Uterus (tissue), 3 donors: ENCODE measurements at regions not wholly inside any gene's neighbourhood (a gene's known extent, or its start where the extent isn't known, plus 50 kb on each side); places are given as distances from the start of the nearest gene placed in this dataset.

ENCODE experiments used
- DNase-seq, 2 donors: peaks; one replicate each; pipeline ENCODE4 v3.0.0-alpha.2; 2019 to 2020
- H3K27ac ChIP-seq, 2 donors: fragments of 200-600 bp; sonication (generic); 1 replicate in 1 of 2; 2 replicates in 1 of 2; pipeline ENCODE4 v1.5.1; 2016 to 2018
- H3K27me3 ChIP-seq, 2 donors: fragments of 200-600 bp; sonication (generic); one replicate each; pipeline ENCODE4 v1.5.1; 2018 to 2019; ENCODE audit warnings: control low read depth in 1 of 2
- H3K36me3 ChIP-seq, 2 donors: fragments of 200-600 bp; sonication (generic); one replicate each; pipeline ENCODE4 v1.5.1; 2019; ENCODE audit warnings: control low read depth in 1 of 2
- H3K4me1 ChIP-seq, 2 donors: fragments of 200-600 bp; sonication (generic); one replicate each; pipeline ENCODE4 v1.5.1; 2018 to 2019; ENCODE audit warnings: control low read depth in 1 of 2
- H3K4me3 ChIP-seq, 2 donors: fragments of 200-600 bp; sonication (generic); 1 replicate in 1 of 2; 2 replicates in 1 of 2; pipeline ENCODE4 v1.5.1; 2018 to 2019; ENCODE audit warnings: mild to moderate bottlenecking in 1 of 2
- H3K9me3 ChIP-seq, 2 donors: fragments of 200-600 bp; sonication (generic); one replicate each; pipeline ENCODE4 v1.5.1; 2019; ENCODE audit warnings: control low read depth in 1 of 2
- CTCF ChIP-seq, 4 experiments: fragments of 200-600 bp in 2 of 4; fragments of 450-650 bp in 2 of 4; sonication (generic) in 2 of 4; IDR thresholded peaks; one replicate each; pipeline ENCODE4 v1.5.1; 2016 to 2019; ENCODE audit warnings: antibody characterized with exemption in 4 of 4, mild to moderate bottlenecking in 2 of 4, moderate library complexity in 1 of 4
- POLR2A ChIP-seq, 2 donors: fragments of 450-650 bp; IDR thresholded peaks; one replicate each; pipeline ENCODE4 v1.6.1; 2016; ENCODE audit warnings: antibody characterized with exemption in 2 of 2, mild to moderate bottlenecking in 1 of 2, moderate library complexity in 1 of 2
- intact Hi-C: fragments of 100-400 bp; cut with DNase I; formaldehyde crosslinking; loops from one replicate; pipeline ENCODE4 v1.15.1; 2023; ENCODE audit warnings: low total_unique reads
- donor health status: DM: yes; HTN: yes; CAD: no.

GRCh38 chr3:193981504-193981903 lies 154.4 kb upstream of the HES1 start:
- Histone ChIP-seq H3K36me3 (no peaks in the 10 kb centered on the region), H3K27me3 (no peaks in the 10 kb centered on the region), H3K27ac (no peak overlapping the region), H3K4me1 (no peaks in the 10 kb centered on the region), H3K4me3 (no peak overlapping the region), H3K9me3 (no peaks in the 10 kb centered on the region)
- DNase-seq = no peak
- intact Hi-C loops = no loop called here
- no peak for TF ChIP-seq POLR2A (IDR thresholded peaks at IDR 0.05)
- TF ChIP-seq CTCF (IDR thresholded peaks at IDR 0.05) = no peak

- H3K9me3 ChIP-seq = no peaks in the 10 kb centered on the region
- no peaks in the 10 kb centered on the region for H3K36me3 ChIP-seq
- H3K4me1 ChIP-seq = no peaks in the 10 kb centered on the region
- H3K27me3 ChIP-seq = no peaks in the 10 kb centered on the region
- no peak overlapping the region for H3K4me3 ChIP-seq
- DNase-seq = peak; percentile 37 to 68
- TF ChIP-seq POLR2A (IDR thresholded peaks at IDR 0.05) = no peak
- no peak for TF ChIP-seq CTCF (IDR thresholded peaks at IDR 0.05)
- intact Hi-C loops = no loop called here
- no peak overlapping the region for H3K27ac ChIP-seq
Measured at GRCh38 chr3:193982258-193982659, 153.7 kb upstream of the HES1 start.

- no peak for TF ChIP-seq POLR2A (IDR thresholded peaks at IDR 0.05)
- no peak for TF ChIP-seq CTCF (IDR thresholded peaks at IDR 0.05)
- Histone ChIP-seq H3K4me3 (no peak overlapping the region), H3K27me3 (no peaks in the 10 kb centered on the region), H3K4me1 (no peaks in the 10 kb centered on the region), H3K27ac (peak overlapping the region in 1 of 2 donors; percentile 16), H3K9me3 (no peaks in the 10 kb centered on the region), H3K36me3 (no peaks in the 10 kb centered on the region)
- DNase-seq = peak in 1 of 2 donors; percentile 33
- intact Hi-C loops = no loop called here
Measured at GRCh38 chr3:193983846-193984818, 151.8 kb upstream of the HES1 start.

GRCh38 chr3:193984876-193985275 lies 151.1 kb upstream of the HES1 start:
- H3K27ac ChIP-seq = no peak overlapping the region
- no peak for TF ChIP-seq CTCF (IDR thresholded peaks at IDR 0.05)
- TF ChIP-seq POLR2A (IDR thresholded peaks at IDR 0.05) = no peak
- H3K4me3 ChIP-seq = no peak overlapping the region
- no peaks in the 10 kb centered on the region for H3K36me3 ChIP-seq
- H3K4me1 ChIP-seq = no peaks in the 10 kb centered on the region
- intact Hi-C loops = no loop called here
- no peaks in the 10 kb centered on the region for H3K27me3 ChIP-seq
- DNase-seq = no peak
- H3K9me3 ChIP-seq = no peaks in the 10 kb centered on the region

- Histone ChIP-seq H3K36me3 (no peaks in the 10 kb centered on the region), H3K9me3 (no peaks in the 10 kb centered on the region), H3K4me1 (no peaks in the 10 kb centered on the region), H3K27ac (no peak overlapping the region), H3K4me3 (no peak overlapping the region), H3K27me3 (no peaks in the 10 kb centered on the region)
- intact Hi-C loops = no loop called here
- DNase-seq = no peak
- no peak for TF ChIP-seq POLR2A (IDR thresholded peaks at IDR 0.05)
- no peak for TF ChIP-seq CTCF (IDR thresholded peaks at IDR 0.05)
Measured at GRCh38 chr3:193987186-193987585, 148.8 kb upstream of the HES1 start.
